GM19035 (cell line): ENCODE measurements at regions not wholly inside any gene's neighbourhood (a gene's known extent, or its start where the extent isn't known, plus 50 kb on each side); places are given as distances from the start of the nearest gene placed in this dataset.
A peak's percentile ranks its signal among the peaks of the same experiment; 100 is the strongest.
"Not testable (repeated sequence)": the region's sequence is repeated elsewhere in the genome, so short reads cannot be mapped to it uniquely, and the experiment has no call there.

Source experiments
- ATAC-seq: cut with Tn5 transposase; IDR thresholded peaks from one replicate; pipeline ENCODE4 v1.9.1; 2021; ENCODE audit not compliant: unreplicated experiment

DNA sequence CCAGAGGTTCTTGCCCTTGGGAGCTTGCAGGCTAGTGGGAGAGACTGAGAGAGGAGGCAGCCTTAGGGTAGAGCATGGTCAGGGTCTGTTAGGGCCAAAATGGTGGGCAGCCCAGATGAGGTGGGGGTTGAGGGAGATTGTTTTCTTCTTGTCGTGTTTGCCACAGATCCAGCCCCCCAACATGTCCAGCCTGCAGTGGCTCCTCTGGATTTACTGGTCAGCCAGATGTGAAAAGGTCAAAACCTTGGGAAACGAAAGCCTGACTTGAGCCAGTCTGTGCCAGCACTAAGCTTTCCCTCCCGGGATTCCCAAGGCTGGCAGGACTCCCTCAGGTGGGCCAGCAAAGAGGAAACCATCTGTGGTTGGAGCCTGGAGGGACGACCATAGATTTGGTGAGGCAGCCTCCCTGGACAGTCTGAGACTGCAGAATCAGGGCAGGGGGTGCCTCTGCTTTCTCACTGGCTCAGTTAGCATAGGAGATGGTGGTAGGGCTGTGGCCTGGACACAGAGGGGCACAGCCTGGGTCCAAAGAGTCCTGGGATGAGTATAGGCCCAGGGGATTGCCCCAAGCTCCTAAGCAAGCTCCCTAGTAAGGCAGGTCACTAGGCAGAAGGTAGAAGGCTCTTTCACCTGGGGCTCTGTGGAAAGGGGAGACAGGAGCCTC, 51.2 kb upstream of the PRR23C start:
- ATAC-seq, result no peak

GRCh38 chr3:139096670-139097069, 52.0 kb upstream of the PRR23C start:
- no peak for ATAC-seq

DNA sequence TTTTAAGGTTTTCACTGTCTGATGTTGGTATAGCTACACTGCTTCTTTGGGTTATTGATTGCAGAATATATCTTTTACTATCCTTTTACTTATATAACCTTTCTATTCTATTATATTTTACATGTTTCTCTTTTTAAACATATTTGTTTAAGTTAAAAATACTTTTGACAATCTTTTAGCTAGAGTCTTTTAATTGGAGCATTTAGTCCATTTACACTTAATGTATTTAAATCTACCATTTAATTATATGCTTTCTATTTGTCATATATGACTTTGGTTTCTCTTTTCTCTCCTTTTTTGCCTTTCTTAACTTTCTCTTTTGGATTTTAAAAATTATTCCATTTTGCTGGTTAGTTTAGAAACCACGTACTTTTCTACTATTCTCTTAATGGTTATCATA, 53.7 kb upstream of the PRR23C start:
- no peak for ATAC-seq

DNA sequence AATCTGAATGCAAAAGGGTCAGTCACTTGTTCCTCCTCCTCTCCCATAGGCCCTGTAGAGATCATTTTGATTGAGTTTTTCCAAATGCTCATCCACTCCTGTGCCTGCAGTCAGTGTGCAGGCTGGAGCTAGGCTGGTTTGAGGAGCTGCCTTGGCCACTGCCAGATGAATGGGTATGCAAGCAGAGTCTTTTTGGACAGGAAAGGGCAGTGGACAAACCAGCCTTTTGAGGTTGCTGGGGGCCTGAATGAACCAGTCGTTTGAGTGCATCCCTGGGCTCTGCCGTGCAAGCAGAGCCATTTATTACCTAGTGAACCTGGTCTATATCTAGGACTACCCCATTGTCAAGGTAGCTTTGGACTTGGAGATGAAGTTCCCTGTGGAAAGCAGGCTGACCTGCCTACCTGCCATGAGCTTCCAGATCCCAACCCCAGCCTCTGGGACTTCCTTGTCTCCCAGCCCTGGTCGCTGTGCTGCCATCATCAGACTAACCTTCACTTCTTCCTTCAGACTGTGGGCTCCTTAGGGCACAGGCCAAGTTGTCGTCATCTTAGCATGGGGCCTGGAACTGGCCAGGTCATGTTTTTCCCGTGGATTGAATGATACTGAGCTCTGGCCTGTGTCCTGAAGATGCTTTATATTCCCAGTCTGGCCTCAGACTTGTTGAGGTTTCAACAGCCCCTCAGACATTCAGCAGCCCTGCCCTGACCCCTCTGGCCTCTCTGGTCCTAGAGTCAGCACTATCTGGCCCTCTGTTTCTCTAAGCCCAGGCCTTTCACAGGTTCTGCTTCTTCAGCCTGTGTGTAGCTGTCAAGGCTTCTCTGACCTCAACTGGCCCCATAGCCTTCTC, 55.5 kb upstream of the PRR23C start:
- ATAC-seq, result no peak

- no peak for ATAC-seq
Observed at GRCh38 chr3:139100821-139101220, 56.1 kb upstream of the PRR23C start.

GRCh38 chr3:139101396-139101795, 56.7 kb upstream of the PRR23C start:
- ATAC-seq, result no peak

- ATAC-seq, result no peak
Observed at GRCh38 chr3:139103484-139103883, 58.8 kb upstream of the PRR23C start.

GRCh38 chr3:139104062-139104461, 59.4 kb upstream of the PRR23C start:
- no peak for ATAC-seq

DNA sequence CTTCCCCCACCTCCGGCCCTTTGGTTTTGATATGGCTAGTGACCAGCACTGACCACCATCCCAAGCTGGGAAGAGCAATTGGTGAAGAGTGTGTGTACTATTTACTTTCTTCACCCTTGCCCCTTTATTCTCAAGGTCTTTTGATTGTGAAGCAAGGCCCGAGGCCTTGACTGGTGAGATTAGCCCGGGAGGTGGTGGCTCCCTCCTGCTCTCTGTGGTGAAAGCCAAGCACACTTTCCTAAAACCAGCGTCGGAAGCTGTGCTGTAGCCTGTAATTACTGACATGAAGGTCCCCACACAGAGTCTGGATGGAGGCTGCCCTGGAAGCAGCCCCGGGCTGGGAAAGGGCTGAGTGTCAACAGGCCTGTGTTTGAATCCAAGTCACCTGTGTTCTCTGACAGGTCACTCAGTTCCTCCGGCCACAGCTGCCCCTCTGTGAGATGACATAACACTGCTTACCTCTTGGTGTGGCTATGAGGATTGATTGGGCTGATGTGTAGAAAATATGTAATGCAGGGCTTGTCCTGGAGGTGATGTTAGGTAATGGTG, 60.5 kb upstream of the PRR23C start:
- no peak for ATAC-seq

DNA sequence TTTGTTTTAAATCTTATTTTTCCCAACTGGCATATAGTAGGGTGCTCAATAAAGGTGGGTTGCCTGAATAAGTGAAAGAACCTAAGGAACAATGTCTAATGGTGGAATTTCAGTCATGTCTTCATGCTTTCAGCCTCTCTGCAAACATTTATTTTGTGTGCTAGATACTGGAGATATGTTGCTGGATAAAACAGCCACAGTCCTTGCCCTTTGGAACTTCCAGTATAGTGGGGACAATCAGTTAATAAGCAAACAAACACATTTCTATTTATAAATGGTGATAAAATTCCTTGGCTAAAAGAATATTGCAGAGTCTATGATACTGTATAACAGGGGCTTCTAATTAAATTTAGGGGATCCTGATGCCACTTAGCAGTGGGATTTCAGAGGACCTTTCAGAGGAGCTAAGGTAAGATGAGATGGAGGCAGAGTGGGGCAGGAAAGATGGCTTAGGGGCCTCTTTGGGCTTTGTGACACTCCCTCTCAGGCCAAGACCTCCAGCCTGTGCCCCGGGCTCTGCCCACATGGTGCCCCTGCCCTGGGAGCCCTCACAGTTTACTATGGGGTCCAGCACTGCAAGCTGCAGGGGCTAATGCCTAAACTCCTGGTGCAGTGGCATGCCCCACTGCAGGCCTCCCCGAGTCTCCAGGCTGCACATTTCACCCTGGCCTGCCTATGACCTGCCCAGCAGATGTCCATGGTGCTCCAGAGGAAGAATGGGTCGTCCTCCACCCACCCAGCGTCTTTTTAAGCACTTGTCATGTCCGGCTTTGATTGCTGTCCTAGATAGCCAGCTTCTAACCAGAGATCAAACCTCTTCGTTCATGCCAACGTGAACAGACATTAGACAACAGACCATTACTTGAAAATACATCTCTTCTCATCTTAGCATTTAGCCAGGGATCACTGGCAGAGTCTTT, 61.6 kb upstream of the PRR23C start:
- no peak for ATAC-seq

DNA sequence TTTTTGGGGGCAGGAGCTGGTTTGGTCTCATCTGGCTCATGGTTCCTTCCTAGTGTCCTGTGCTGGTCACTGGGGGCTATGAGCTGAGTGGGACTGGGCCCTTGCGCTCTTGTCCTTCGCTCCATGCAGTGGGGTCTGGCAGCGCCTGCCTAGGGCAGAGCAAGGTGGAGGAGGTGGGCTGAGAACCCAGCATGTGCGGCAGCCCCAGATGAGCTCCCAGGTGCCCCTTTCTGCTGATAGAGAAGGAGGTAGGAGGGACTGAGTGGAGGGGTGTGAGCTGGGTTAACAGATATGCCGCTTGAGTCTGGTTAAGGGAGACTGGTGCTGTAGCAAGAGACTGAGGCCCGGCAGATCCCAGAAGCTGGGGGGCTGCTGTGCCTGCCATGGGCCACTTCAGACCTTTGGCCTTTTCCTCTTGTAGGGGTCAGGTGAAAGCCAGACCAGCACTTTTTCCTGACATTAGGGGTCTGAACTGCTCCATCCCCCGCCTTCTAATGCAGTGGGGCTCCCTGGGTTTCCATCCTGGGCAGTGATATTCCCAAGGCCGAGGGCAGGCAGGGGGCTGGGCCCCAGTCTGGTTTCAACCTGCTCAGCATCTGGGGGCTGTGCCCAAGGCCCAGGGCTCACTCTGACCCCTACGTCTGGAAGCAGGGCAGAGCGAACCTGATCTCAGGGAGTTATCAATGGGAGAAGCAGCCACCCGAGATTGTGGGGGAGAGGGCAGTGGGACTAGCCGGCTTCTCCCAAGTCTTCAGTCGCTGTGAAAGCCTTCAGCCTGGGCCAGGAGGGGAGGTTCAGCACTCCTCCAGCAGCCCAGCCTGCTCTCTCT, 62.9 kb upstream of the PRR23C start:
- no peak for ATAC-seq

GRCh38 chr3:139108253-139108969, 63.7 kb upstream of the PRR23C start:
- ATAC-seq, result no peak

- no peak for ATAC-seq
Observed at GRCh38 chr3:139109271-139109670, 64.6 kb upstream of the PRR23C start.

DNA sequence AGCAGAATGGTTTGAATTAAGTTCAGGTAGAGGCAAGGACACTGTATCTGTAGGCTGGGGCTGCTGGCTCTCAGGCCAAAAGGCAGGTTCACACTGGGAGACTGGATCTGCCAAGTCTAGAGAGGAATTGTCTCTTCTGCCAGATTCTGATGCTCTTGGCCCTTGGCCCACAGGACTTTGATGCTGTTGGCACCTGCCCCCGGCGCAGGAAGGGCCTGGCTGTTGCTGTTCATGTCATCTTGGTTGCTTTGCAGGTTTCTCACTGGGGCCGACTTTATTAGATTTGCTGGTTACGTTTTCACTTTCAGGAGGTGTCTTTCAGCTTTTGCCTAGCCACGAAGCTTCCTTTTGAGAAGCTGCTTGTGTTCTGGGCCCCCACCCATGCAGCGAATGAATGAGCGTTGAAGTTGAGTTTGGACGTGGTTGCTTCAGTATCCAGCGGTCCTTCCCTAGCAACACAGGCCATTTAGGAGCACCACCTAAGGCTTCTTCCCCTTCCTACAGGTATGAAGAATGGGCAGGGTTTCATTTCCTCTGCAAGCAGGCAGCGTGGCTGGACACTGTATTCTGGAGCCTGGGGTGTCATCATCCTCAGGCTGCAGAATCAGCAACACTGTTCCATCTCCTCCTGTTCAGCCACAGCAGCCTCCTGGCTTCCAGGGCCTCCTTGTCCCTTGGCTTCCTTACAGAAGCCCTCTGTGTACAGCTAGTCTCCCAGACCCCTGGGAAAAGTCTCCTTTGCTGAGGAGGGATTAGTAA, 65.6 kb upstream of the PRR23C start:
- peak; percentile 49 for ATAC-seq

DNA sequence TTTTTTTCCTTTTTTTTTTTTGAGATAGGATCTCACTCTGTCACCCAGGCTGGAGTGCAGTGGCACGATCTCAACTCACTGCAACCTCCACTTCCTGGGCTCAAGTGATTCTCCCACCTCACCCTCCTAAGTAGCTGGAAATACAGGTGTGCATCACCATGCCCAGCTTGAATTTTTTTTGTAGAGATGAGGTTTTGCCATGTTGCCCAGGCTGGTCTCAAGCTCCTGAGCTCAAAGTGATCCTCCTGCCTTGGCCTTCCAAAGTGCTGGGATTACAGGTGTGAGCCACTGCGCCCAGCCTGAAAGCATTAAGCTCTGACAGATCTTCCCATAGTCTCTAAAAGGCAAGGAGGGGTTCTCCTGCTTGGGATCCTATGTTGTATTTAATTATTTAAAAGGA, 66.2 kb upstream of the PRR23C start:
- ATAC-seq, result not testable (repeated sequence)

GRCh38 chr3:139111392-139112229, 66.9 kb upstream of the PRR23C start:
- ATAC-seq, result no peak

GRCh38 chr3:139112230-139112558, 67.5 kb upstream of the PRR23C start:
- ATAC-seq, result no peak
